Astrocyte of the cerebellum (primary cell): ENCODE measurements at regions not wholly inside any gene's neighbourhood (a gene's known extent, or its start where the extent isn't known, plus 50 kb on each side); places are given as distances from the start of the nearest gene placed in this dataset.

Source experiments
- DNase-seq: peaks from one replicate; pipeline ENCODE4 v3.0.0-alpha.2; 2011; ENCODE audit warnings: low read depth
- H3K4me3 ChIP-seq: 2 replicates; pipeline ENCODE4 v1.5.1; 2011; ENCODE audit warnings: mild to moderate bottlenecking, low read depth, low read length, moderate library complexity
- in situ Hi-C: cut with HindIII; loops from 2 replicates; pipeline ENCODE4 v1.10.0; 2017; ENCODE audit warnings: low sequenced_read_pairs
- TF ChIP-seq, protein P1 (sequence below): IDR thresholded peaks from 2 replicates; pipeline ENCODE4 v1.5.1; 2012; ENCODE audit warnings: low read length, low read depth, moderate library complexity, mild to moderate bottlenecking; ENCODE audit errors: missing control alignments

DNA sequence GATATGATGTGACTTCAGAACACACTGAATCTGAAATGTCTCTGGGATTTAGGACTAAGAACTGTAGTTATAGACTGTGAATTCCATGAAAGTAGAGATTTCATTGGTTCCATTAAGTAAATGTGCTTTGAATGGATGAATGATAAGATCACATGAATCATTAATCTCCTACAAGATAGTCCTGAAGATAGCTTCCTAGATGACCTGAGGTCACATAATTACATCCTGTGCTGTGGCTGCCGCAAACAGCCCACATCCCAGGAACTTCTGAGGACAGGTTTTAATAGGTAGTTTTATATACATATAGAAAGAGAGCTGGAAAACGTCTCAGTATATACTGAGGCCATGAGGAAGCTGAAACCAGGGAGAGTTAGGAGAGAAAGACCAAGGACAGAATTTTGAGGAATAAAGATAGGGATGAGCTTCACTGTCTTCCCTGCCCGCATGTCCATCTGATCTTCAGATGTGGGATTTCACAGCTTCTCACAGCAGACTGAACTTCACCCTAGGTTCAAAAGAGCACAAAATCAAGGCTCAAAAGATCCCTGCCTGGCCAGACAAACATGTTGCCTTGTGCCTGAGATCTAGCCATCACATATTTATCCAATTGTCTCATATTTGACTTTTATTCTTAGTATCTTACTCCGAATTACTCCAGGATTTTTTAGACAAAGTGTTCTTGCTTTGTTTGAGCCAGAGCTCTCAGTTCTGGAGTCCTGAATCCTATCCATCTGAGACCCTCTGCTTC is 188.2 kb downstream of the IRS1 start:
- TF ChIP-seq, protein P1, sequence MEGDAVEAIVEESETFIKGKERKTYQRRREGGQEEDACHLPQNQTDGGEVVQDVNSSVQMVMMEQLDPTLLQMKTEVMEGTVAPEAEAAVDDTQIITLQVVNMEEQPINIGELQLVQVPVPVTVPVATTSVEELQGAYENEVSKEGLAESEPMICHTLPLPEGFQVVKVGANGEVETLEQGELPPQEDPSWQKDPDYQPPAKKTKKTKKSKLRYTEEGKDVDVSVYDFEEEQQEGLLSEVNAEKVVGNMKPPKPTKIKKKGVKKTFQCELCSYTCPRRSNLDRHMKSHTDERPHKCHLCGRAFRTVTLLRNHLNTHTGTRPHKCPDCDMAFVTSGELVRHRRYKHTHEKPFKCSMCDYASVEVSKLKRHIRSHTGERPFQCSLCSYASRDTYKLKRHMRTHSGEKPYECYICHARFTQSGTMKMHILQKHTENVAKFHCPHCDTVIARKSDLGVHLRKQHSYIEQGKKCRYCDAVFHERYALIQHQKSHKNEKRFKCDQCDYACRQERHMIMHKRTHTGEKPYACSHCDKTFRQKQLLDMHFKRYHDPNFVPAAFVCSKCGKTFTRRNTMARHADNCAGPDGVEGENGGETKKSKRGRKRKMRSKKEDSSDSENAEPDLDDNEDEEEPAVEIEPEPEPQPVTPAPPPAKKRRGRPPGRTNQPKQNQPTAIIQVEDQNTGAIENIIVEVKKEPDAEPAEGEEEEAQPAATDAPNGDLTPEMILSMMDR: no peak
- DNase-seq: no peak
- no peak overlapping the region for H3K4me3 ChIP-seq
- in situ Hi-C loops: no loop called here

DNA sequence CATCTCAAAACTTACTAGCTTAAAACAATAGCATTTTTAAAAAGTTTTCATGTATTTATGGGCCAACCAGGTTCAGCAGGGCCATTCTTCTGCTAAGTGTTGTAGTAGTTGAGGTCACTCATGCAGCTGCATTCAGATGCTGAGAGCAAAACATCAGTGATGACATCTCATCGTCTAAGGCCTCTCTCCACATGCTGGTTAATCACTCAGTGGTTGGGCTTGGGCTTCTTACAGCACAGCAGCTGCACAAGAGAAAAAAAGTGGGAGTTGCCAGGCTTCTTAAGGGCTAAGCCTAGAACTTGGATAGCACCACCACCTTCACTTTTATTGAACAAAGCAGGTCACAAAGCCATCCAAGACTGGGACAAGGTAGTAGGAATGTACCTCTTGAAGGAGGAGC is 190.3 kb downstream of the IRS1 start:
- TF ChIP-seq, protein P1: no peak
- no peak overlapping the region for H3K4me3 ChIP-seq
- in situ Hi-C loops: no loop called here
- peak; percentile 34 for DNase-seq

DNA sequence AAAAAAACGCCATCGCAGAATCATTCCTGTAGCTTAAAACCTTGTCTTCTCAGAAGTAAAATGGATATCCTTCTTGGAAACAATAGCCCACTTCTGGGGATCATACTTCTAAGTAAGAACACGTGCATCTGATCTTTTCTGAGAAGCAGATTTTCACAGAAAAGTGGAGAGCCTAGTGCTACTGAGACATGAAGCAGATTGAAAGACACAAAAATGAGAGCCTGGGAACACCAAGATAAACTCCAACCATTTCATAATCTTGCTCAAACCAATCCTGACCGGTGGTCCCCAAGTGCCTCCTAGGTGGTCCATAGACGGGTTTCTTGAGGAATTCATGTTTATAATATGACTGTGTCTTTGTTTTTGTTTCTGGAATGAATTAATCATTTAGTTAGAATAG is 191.2 kb downstream of the IRS1 start:
- in situ Hi-C loops: no loop called here
- TF ChIP-seq, protein P1: no peak

DNA sequence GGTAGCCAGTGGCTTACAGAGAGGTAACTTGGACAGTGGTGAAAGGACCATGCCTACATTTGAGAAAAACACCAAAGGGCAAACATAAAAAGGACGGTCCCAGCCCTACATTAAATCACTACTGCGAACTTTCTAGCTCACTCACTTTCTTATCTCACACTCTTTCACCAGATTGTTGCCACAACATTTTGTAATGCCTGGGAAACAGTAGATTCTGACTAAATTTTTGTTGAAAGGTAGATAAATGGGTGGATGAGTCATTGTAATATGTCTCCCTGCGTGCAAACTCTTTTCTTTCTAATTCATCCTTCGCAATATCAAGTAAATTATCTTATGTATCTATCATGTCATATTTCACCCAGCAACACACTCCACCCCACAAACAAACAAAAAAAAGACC is 192.2 kb downstream of the IRS1 start:
- no peak overlapping the region for H3K4me3 ChIP-seq
- in situ Hi-C loops: no loop called here
- no peak for DNase-seq
- TF ChIP-seq, protein P1: no peak

More for the DNA sequence above, 191.2 kb downstream of the IRS1 start:
- no peak overlapping the region for H3K4me3 ChIP-seq
- DNase-seq: no peak

DNA sequence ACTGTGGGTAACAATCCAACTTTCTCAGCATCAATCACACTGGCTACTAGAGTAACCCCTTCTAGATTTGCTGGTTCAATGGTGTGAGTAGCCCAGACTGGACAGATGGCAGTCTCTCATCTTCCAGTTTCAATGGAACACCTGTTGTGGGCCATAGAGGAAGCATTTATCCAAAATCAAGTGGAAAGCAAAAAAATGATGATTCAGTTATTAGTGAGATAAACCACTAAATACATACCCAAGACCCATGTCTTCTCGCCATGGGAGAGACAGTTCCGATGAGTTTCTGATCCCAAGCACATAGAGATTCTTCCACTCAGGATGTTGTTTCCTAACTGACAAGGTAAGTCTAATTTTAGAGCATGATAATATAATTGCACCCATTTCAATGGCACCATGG is 194.0 kb downstream of the IRS1 start:
- no peak for DNase-seq
- in situ Hi-C loops: no loop called here
- no peak overlapping the region for H3K4me3 ChIP-seq
- TF ChIP-seq, protein P1: no peak

GRCh38 chr2:226603606-226604005 is 196.0 kb downstream of the IRS1 start:
- TF ChIP-seq, protein P1: no peak
- H3K4me3 ChIP-seq: no peak overlapping the region
- in situ Hi-C loops: no loop called here
- DNase-seq: no peak
